ENCODE measurements at regions not wholly inside any gene's neighbourhood (a gene's known extent, or its start where the extent isn't known, plus 50 kb on each side); places are given as distances from the start of the nearest gene placed in this dataset.

GRCh38 chr20:12395760-12396159 is 478.1 kb downstream of the BTBD3 start:
- Histone ChIP-seq H4K20me1 (replicated peaks in 1 of 2; ENCODE audit: control insufficient read depth in 1 of 2, insufficient read depth in 2 of 2, low read length in 2 of 2) (no peaks in the 10 kb centered on the region), H3K56ac (replicated peaks; ENCODE audit: insufficient read length, low read depth, low read length) (no peak overlapping the region), H3K14ac (ENCODE audit: insufficient read length) (no peak overlapping the region), H3K4me3 (ENCODE audit: extremely low read depth in 1 of 4, insufficient read depth in 2 of 4, low read depth in 3 of 4, low read length in 4 of 4) (no peak overlapping the region), H3K9ac (replicated peaks in 1 of 4; ENCODE audit: extremely low read depth in 1 of 4, low read depth in 3 of 4, low read length in 3 of 4) (no peak overlapping the region), H4K5ac (ENCODE audit: insufficient read length, low read depth, low read length) (no peak overlapping the region), H4K8ac (ENCODE audit: extremely low read depth, insufficient read depth, low read length) (no peak overlapping the region), H3K23me2 (ENCODE audit: low read depth, low read length) (no peaks in the 10 kb centered on the region; the same call in 1 of the 2 replicates), H2BK5ac (ENCODE audit: low read depth, low read length) (no peak overlapping the region), H2BK15ac (ENCODE audit: low read length) (no peak overlapping the region), H2BK120ac (replicated peaks; ENCODE audit: low read depth, low read length) (no peak overlapping the region), H3K36me3 (ENCODE audit: control insufficient read depth in 2 of 4, insufficient read depth in 4 of 4, low read length in 3 of 4) (no peaks in the 10 kb centered on the region), H3K27ac (ENCODE audit: low read depth, low read length) (no peak overlapping the region), H3K4ac (replicated peaks; ENCODE audit: insufficient read length, low read depth, low read length) (no peak overlapping the region), H3K27me3 (replicated peaks in 1 of 4; ENCODE audit: control insufficient read depth in 3 of 4, extremely low read depth in 1 of 4, insufficient read depth in 3 of 4, low read length in 3 of 4) (no peaks in the 10 kb centered on the region), H3K23ac (ENCODE audit: insufficient read length) (no peak overlapping the region), H2BK20ac (ENCODE audit: low read length) (no peak overlapping the region), H2BK12ac (ENCODE audit: low read depth, low read length) (no peak overlapping the region), H4K91ac (replicated peaks; ENCODE audit: insufficient read length, low read length) (no peak overlapping the region), H3K4me2 (ENCODE audit: insufficient read depth in 1 of 2, low read depth in 2 of 2, low read length in 2 of 2) (no peak overlapping the region), H3K9me3 (ENCODE audit: insufficient read depth in 2 of 2, low read depth in 1 of 2, low read length in 1 of 2) (no peaks in the 10 kb centered on the region), H3K4me1 (replicated peaks in 1 of 4; ENCODE audit: control insufficient read depth in 3 of 4, insufficient read depth in 4 of 4, low read length in 3 of 4) (no peaks in the 10 kb centered on the region), H3K79me1 (ENCODE audit: low read depth, low read length) (no peaks in the 10 kb centered on the region), H3K18ac (ENCODE audit: extremely low read depth, low read length) (no peak overlapping the region), H2AK5ac (ENCODE audit: low read depth, low read length) (no peak overlapping the region), H2AFZ (ENCODE audit: low read length) (no peak overlapping the region), H3K79me2 (ENCODE audit: control insufficient read depth in 1 of 2, insufficient read depth in 2 of 2, low read length in 2 of 2) (no peaks in the 10 kb centered on the region)
- POLR2A ChIA-PET (ENCODE audit: partially characterized antibody), result no interaction called here
- no peak for FAIRE-seq
- 88% methylated on average over 2 of the region's 2 CpGs; no CpG with 5 or more reads in 1 of the 2 experiments for WGBS, 2 experiments (ENCODE audit: extremely low coverage in 1 of 2, insufficient coverage in 1 of 2, insufficient read length in 1 of 2, insufficient replicate concordance in 2 of 2, low coverage in 1 of 2, low lambda C conversion rate in 2 of 2, missing lambda C conversion rate in 1 of 2)
- CTCF ChIA-PET (ENCODE audit: partially characterized antibody), result interaction anchor here (0.9 to 2.3 kb wide), 6 partner anchors 9 to 333 kb away, joined by 3 to 7 read pairs (median 3); no protein-coding TSS in a partner anchor
- no peak for DNase-seq (ENCODE audit: low read depth in 1 of 2, low spot score in 2 of 2)
- TF ChIP-seq KDM1A (IDR thresholded peaks at IDR 0.05; ENCODE audit: borderline replicate concordance, low read length), result no peak
- TF ChIP-seq SUZ12 (IDR thresholded peaks at IDR 0.05; ENCODE audit: low read length), result no peak
- TF ChIP-seq SP1 (IDR thresholded peaks at IDR 0.05; ENCODE audit: low read depth, low read length), result no peak

All from H1 (cell line).